ENCODE measurements at regions not wholly inside any gene's neighbourhood (a gene's known extent, or its start where the extent isn't known, plus 50 kb on each side); places are given as distances from the start of the nearest gene placed in this dataset.

GRCh38 chr2:18804536-18804935 lies 215.2 kb upstream of the NT5C1B start:
- TF ChIP-seq CTCF (IDR thresholded peaks at IDR 0.05; ENCODE audit: insufficient read depth, low read length) (no peak), POLR2AphosphoS5 (IDR thresholded peaks at IDR 0.05; ENCODE audit: low read depth) (no peak)
